Type B pancreatic cell (in vitro differentiated cells): ENCODE measurements at regions not wholly inside any gene's neighbourhood (a gene's known extent, or its start where the extent isn't known, plus 50 kb on each side); places are given as distances from the start of the nearest gene placed in this dataset.

Source experiments
- DNase-seq: peaks from one replicate; pipeline ENCODE4 v3.0.0; 2021; ENCODE audit warnings: mixed read lengths; ENCODE audit not compliant: unreplicated experiment; ENCODE audit errors: extremely low spot score
- H3K27ac Mint-ChIP-seq: 2 replicates; pipeline ENCODE4 v1.8.0; 2021; ENCODE audit warnings: mild to moderate bottlenecking, mixed read lengths
- H3K27me3 Mint-ChIP-seq: 2 replicates; pipeline ENCODE4 v1.8.0; 2021; ENCODE audit warnings: mixed read lengths
- H3K36me3 Mint-ChIP-seq: 2 replicates; pipeline ENCODE4 v1.8.0; 2021; ENCODE audit warnings: mixed read lengths
- H3K4me1 Mint-ChIP-seq: one replicate; pipeline ENCODE4 v1.8.0; 2021; ENCODE audit warnings: mixed read lengths; ENCODE audit not compliant: unreplicated experiment
- H3K4me3 Mint-ChIP-seq: 2 replicates; pipeline ENCODE4 v1.8.0; 2021; ENCODE audit warnings: mild to moderate bottlenecking, mixed read lengths
- H3K9me3 Mint-ChIP-seq: 2 replicates; pipeline ENCODE4 v1.8.0; 2021; ENCODE audit warnings: mixed read lengths
- CTCF ChIP-seq: fragments of 200-600 bp; sonication (generic); conservative IDR thresholded peaks from 2 replicates; pipeline ENCODE4 v1.5.0; 2021; ENCODE audit warnings: antibody characterized with exemption, mild to moderate bottlenecking

DNA sequence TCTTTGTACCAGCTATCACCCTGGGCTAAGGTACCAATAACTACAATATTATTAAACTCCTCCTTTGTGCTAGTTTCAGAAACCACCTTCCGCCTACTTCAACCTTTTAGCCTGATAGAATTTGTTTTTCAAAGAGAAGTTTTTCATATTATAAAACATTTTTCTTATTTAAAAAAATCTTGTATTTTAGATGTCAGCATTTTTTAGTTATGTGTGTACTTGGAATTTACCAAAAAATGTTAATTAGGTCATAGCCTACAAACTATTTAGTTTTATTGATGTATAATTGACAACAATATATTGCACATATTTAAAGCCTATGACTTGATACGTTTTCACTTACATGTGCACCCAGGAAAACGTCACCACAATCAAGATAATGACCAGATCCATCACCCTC lies 1097.6 kb downstream of the JRKL start:
- H3K36me3 Mint-ChIP-seq, result no peaks in the 10 kb centered on the region
- H3K27ac Mint-ChIP-seq, result no peak overlapping the region
- no peaks in the 10 kb centered on the region for H3K4me1 Mint-ChIP-seq
- no peak for TF ChIP-seq CTCF
- H3K4me3 Mint-ChIP-seq, result no peak overlapping the region
- DNase-seq, result no peak
- H3K9me3 Mint-ChIP-seq, result no peaks in the 10 kb centered on the region
- no peaks in the 10 kb centered on the region for H3K27me3 Mint-ChIP-seq

DNA sequence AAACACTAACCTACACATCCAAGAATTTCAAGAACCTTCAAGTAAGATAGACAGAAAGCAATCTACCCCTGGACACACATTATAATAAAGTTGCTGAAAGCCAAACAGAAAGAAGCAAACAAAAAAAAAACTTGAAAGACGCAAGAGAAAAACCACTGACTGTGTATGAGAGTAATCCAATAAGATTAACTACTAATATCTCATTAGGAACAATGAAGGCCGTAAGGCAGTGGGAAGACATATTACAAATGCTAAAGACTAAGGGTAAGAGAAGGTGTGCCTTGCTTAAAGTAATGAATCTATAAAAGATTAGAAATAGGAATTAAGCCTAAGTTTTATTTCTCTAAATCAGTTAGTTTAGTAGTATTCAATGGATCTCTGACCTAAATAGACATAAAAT lies 1109.1 kb downstream of the JRKL start:
- no peak overlapping the region for H3K27ac Mint-ChIP-seq
- no peaks in the 10 kb centered on the region for H3K4me1 Mint-ChIP-seq
- H3K27me3 Mint-ChIP-seq, result no peaks in the 10 kb centered on the region
- peaks cover 8% of the 10 kb centered on the region for H3K9me3 Mint-ChIP-seq
- DNase-seq, result no peak
- H3K4me3 Mint-ChIP-seq, result no peak overlapping the region
- no peak for TF ChIP-seq CTCF
- no peaks in the 10 kb centered on the region for H3K36me3 Mint-ChIP-seq

DNA sequence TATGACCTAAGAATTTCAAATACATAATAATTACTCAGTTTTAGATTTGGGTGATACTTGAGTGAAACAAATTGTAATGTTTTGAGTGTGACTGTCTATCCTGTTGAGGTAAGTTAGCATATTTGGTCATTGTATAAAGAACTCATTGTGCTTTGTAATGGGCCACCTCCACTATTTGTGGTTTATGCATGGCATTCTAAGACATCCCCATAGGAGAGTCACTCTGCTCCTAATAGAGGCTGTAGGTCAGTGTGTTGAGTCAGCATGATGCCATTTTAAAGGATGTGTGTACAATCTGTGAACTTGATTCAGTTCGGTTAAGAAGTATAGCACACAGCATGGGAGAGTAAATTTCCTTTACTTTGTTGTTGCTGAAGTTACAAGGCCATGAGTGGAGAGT lies 1112.4 kb downstream of the JRKL start:
- H3K4me1 Mint-ChIP-seq, result no peaks in the 10 kb centered on the region
- DNase-seq, result no peak
- no peaks in the 10 kb centered on the region for H3K27me3 Mint-ChIP-seq
- H3K36me3 Mint-ChIP-seq, result no peaks in the 10 kb centered on the region
- TF ChIP-seq CTCF, result no peak
- H3K9me3 Mint-ChIP-seq, result peaks cover 8% of the 10 kb centered on the region
- H3K27ac Mint-ChIP-seq, result no peak overlapping the region
- H3K4me3 Mint-ChIP-seq, result no peak overlapping the region

- no peaks in the 10 kb centered on the region for H3K4me1 Mint-ChIP-seq
- no peak for DNase-seq
- H3K27ac Mint-ChIP-seq, result no peak overlapping the region
- H3K36me3 Mint-ChIP-seq, result no peaks in the 10 kb centered on the region
- no peak overlapping the region for H3K4me3 Mint-ChIP-seq
- no peaks in the 10 kb centered on the region for H3K9me3 Mint-ChIP-seq
- no peak for TF ChIP-seq CTCF
- H3K27me3 Mint-ChIP-seq, result no peaks in the 10 kb centered on the region
Observed at GRCh38 chr11:97506076-97506759, 1116.4 kb downstream of the JRKL start.

DNA sequence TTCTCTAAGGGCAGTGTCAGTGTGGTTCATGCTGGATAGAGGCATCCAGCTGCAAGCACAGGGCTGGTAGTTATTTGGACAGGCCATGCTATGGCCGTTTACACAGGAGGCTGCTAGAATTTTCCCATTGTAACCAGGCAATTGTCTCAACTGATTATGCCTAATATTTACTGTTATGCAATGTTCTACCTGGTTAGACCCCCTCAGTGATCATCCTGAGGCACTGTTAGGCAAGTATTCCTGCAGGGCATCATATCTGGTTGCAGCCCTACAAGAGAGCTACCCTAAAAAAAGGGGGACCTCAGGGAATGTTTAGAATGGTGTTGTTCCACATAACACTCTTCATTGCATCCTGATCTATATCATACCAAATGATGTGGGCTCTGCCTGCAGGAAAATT lies 1124.6 kb downstream of the JRKL start:
- Mint-ChIP-seq H3K27ac (no peak overlapping the region), H3K9me3 (no peaks in the 10 kb centered on the region), H3K36me3 (no peaks in the 10 kb centered on the region), H3K4me1 (no peaks in the 10 kb centered on the region), H3K4me3 (no peak overlapping the region), H3K27me3 (no peaks in the 10 kb centered on the region)
- no peak for TF ChIP-seq CTCF
- DNase-seq, result no peak

DNA sequence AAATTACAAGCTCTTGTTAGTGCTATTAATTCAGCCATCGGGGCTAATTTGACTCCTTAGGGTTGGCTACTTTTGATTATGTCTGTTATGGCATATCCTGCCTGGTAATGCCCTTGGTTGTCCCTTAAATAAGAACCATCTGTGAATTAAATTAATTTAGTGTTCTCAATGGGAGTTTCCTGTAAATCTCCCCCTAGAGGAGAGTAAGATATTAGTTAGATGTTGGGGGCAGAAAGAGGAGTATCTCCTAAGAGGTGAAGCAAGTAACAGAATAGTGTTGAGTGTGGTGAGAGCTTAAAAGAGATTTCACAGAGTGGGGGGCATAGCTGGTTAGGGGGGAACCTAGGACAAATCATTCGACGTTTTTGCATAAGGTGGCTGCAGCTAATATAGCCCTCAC lies 1126.9 kb downstream of the JRKL start:
- H3K9me3 Mint-ChIP-seq, result peaks cover 9% of the 10 kb centered on the region
- no peaks in the 10 kb centered on the region for H3K36me3 Mint-ChIP-seq
- DNase-seq, result no peak
- no peak overlapping the region for H3K27ac Mint-ChIP-seq
- H3K4me3 Mint-ChIP-seq, result no peak overlapping the region
- TF ChIP-seq CTCF, result peak; percentile 29
- H3K4me1 Mint-ChIP-seq, result no peaks in the 10 kb centered on the region
- no peaks in the 10 kb centered on the region for H3K27me3 Mint-ChIP-seq
